HepG2 (cell line): ENCODE measurements at regions not wholly inside any gene's neighbourhood (a gene's known extent, or its start where the extent isn't known, plus 50 kb on each side); places are given as distances from the start of the nearest gene placed in this dataset.

Source experiments
- CEBPB ChIP-seq: IDR thresholded peaks from 2 replicates; pipeline ENCODE4 v1.6.1; 2011; ENCODE audit warnings: low read depth, low read length, improper control_type of control experiment, borderline replicate concordance
- CTCF ChIP-seq: sonication (generic); formaldehyde crosslinking; IDR thresholded peaks from 2 replicates; pipeline ENCODE4 v1.5.0; 2020; ENCODE audit warnings: mild to moderate bottlenecking, missing genetic modification reagents, moderate library complexity
- EHMT2 ChIP-seq: fragments of 200-600 bp; sonication (generic); IDR thresholded peaks from 2 replicates; pipeline ENCODE4 v1.7.0; 2017; ENCODE audit warnings: antibody characterized with exemption, low read depth, low read length, borderline replicate concordance
- GABPB1 ChIP-seq: IDR thresholded peaks from 2 replicates; pipeline ENCODE4 v1.6.1; 2016; ENCODE audit warnings: mild to moderate bottlenecking, missing genetic modification reagents, moderate library complexity, missing compliant biosample characterization
- HNRNPLL ChIP-seq: fragments of 200-400 bp; formaldehyde crosslinking; IDR thresholded peaks from 2 replicates; pipeline ENCODE4 v1.6.1; 2017; ENCODE audit warnings: mild to moderate bottlenecking, low read depth, low read length; ENCODE audit not compliant: poor library complexity, severe bottlenecking
- IRF1 ChIP-seq: sonication (generic); formaldehyde crosslinking; IDR thresholded peaks from 2 replicates; pipeline ENCODE4 v1.4.0; 2020; ENCODE audit warnings: low read depth, mild to moderate bottlenecking, missing genetic modification reagents
- IRF2 ChIP-seq: IDR thresholded peaks from 2 replicates; pipeline ENCODE4 v1.6.1; 2018; ENCODE audit warnings: missing genetic modification reagents, missing compliant biosample characterization
- POLR2A ChIP-seq, 2 experiments: IDR thresholded peaks; 2 replicates each; pipeline ENCODE4 v1.6.1; 2011; ENCODE audit warnings: low read depth in 2 of 2, low read length in 2 of 2, mild to moderate bottlenecking in 1 of 2, moderate library complexity in 1 of 2; ENCODE audit not compliant: insufficient read depth in 1 of 2
- ZBTB21 ChIP-seq: sonication (generic); formaldehyde crosslinking; IDR thresholded peaks from 2 replicates; pipeline ENCODE4 v1.4.0; 2020; ENCODE audit warnings: missing genetic modification reagents
- ZBTB8A ChIP-seq: sonication (generic); formaldehyde crosslinking; IDR thresholded peaks from 2 replicates; pipeline ENCODE4 v1.4.0; 2020; ENCODE audit warnings: mild to moderate bottlenecking, low read depth, missing genetic modification reagents, borderline replicate concordance
- ZNF3 ChIP-seq: IDR thresholded peaks from 2 replicates; pipeline ENCODE4 v1.7.0; 2017; ENCODE audit warnings: inconsistent platforms

DNA sequence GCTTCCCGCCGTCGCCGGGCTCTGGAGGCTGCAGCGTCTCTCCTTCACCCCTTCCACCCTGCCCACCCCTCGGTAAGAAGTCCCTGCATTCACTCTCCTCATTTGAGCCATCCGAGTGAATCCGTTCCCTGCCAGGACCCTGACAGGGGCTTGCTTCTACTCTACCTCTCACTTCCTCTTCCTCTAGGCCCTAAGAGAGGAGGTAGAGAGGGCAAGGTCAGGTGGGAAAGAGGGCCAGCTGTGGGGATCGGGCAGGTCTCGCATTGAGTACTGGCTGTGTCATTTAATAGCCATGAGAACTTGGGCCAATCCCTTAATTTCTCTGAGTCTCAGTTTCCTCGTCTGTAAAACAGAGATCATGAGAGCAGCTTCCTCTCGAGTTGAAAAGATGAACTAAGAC, 283.6 kb downstream of the UACA start:
- TF ChIP-seq CTCF (CRISPR knock-in tag), result no peak
- no peak for TF ChIP-seq ZNF3 (CRISPR knock-in tag)
- no peak for TF ChIP-seq ZBTB21 (CRISPR knock-in tag)
- TF ChIP-seq GABPB1, result no peak
- TF ChIP-seq ZBTB8A (CRISPR knock-in tag), result no peak
- no peak for TF ChIP-seq CEBPB
- TF ChIP-seq POLR2A (IDR thresholded peaks at IDR 0.05; ENCODE audit: insufficient read depth in 1 of 2, low read depth in 2 of 2, low read length in 2 of 2), result no peak
- no peak for TF ChIP-seq EHMT2
- TF ChIP-seq IRF1 (CRISPR knock-in tag), result no peak
- no peak for TF ChIP-seq HNRNPLL
- TF ChIP-seq IRF2 (CRISPR knock-in tag), result no peak
